ENCODE measurements at regions not wholly inside any gene's neighbourhood (a gene's known extent, or its start where the extent isn't known, plus 50 kb on each side); places are given as distances from the start of the nearest gene placed in this dataset.
"Not testable (repeated sequence)": the region's sequence is repeated elsewhere in the genome, so short reads cannot be mapped to it uniquely, and the experiment has no call there.

GRCh38 chr1:144516172-144516571 is 54.7 kb upstream of the NBPF15 start:
- intact Hi-C loops (cut with micrococcal nuclease; ENCODE audit: unreplicated experiment), result not testable (repeated sequence)

GRCh38 chr1:144516906-144517305 is 55.4 kb upstream of the NBPF15 start:
- H3K4me3 ChIP-seq (ENCODE audit: low read depth, low read length, poor library complexity, severe bottlenecking); H3K36me3 ChIP-seq (ENCODE audit: insufficient read depth, low read length); H3K4me1 ChIP-seq (ENCODE audit: insufficient read depth, low read length, poor library complexity, severe bottlenecking); H3K4me2 ChIP-seq (ENCODE audit: low read length); H2AFZ ChIP-seq (ENCODE audit: low read length); H3K27ac ChIP-seq (ENCODE audit: low read depth, low read length, poor library complexity, severe bottlenecking); intact Hi-C loops (cut with micrococcal nuclease; ENCODE audit: unreplicated experiment); H3K9me3 ChIP-seq (ENCODE audit: low read length); H3K9me2 ChIP-seq (ENCODE audit: insufficient read depth, low read length); DNase-seq (ENCODE audit: low spot score); H3K79me2 ChIP-seq (ENCODE audit: insufficient read depth, low read depth, low read length); CTCF ChIA-PET (ENCODE audit: unreplicated experiment); BruUV-seq (replicated peaks); H4K20me1 ChIP-seq (ENCODE audit: insufficient read depth, low read length): not testable (repeated sequence)
- POLR2A ChIA-PET, result interaction anchor here (0.6 kb wide), 1 partner anchor 34 kb away, joined by 3 read pairs; no protein-coding TSS in a partner anchor

More at GRCh38 chr1:144516172-144516571, 54.7 kb upstream of the NBPF15 start:
- H4K20me1 ChIP-seq (ENCODE audit: insufficient read depth, low read length); CTCF ChIA-PET (ENCODE audit: unreplicated experiment); BruUV-seq (replicated peaks); H2AFZ ChIP-seq (ENCODE audit: low read length); H3K9me2 ChIP-seq (ENCODE audit: insufficient read depth, low read length); H3K4me3 ChIP-seq (ENCODE audit: low read depth, low read length, poor library complexity, severe bottlenecking); POLR2A ChIA-PET; H3K36me3 ChIP-seq (ENCODE audit: insufficient read depth, low read length); H3K27ac ChIP-seq (ENCODE audit: low read depth, low read length, poor library complexity, severe bottlenecking); H3K9me3 ChIP-seq (ENCODE audit: low read length); H3K79me2 ChIP-seq (ENCODE audit: insufficient read depth, low read depth, low read length); H3K4me2 ChIP-seq (ENCODE audit: low read length); H3K4me1 ChIP-seq (ENCODE audit: insufficient read depth, low read length, poor library complexity, severe bottlenecking); DNase-seq (ENCODE audit: low spot score): not testable (repeated sequence)

GRCh38 chr1:144518439-144518838 is 57.0 kb upstream of the NBPF15 start:
- H4K20me1 ChIP-seq (ENCODE audit: insufficient read depth, low read length); H3K4me3 ChIP-seq (ENCODE audit: low read depth, low read length, poor library complexity, severe bottlenecking); H3K27ac ChIP-seq (ENCODE audit: low read depth, low read length, poor library complexity, severe bottlenecking); H3K4me1 ChIP-seq (ENCODE audit: insufficient read depth, low read length, poor library complexity, severe bottlenecking); DNase-seq (ENCODE audit: low spot score); H3K79me2 ChIP-seq (ENCODE audit: insufficient read depth, low read depth, low read length); H3K4me2 ChIP-seq (ENCODE audit: low read length); H3K9me2 ChIP-seq (ENCODE audit: insufficient read depth, low read length); H3K9me3 ChIP-seq (ENCODE audit: low read length); CTCF ChIA-PET (ENCODE audit: unreplicated experiment); intact Hi-C loops (cut with micrococcal nuclease; ENCODE audit: unreplicated experiment); POLR2A ChIA-PET; H3K36me3 ChIP-seq (ENCODE audit: insufficient read depth, low read length); H2AFZ ChIP-seq (ENCODE audit: low read length); BruUV-seq (replicated peaks): not testable (repeated sequence)

- H3K36me3 ChIP-seq (ENCODE audit: insufficient read depth, low read length), result not testable (repeated sequence)
These were observed 58.2 kb upstream of the NBPF15 start for GRCh38 chr1:144519528-144520189.

GRCh38 chr1:144523661-144524407 is 62.4 kb upstream of the NBPF15 start:
- H3K9me3 ChIP-seq (ENCODE audit: low read length); H3K36me3 ChIP-seq (ENCODE audit: insufficient read depth, low read length); H3K79me2 ChIP-seq (ENCODE audit: insufficient read depth, low read depth, low read length); intact Hi-C loops (cut with micrococcal nuclease; ENCODE audit: unreplicated experiment); H4K20me1 ChIP-seq (ENCODE audit: insufficient read depth, low read length); CTCF ChIA-PET (ENCODE audit: unreplicated experiment); H3K4me1 ChIP-seq (ENCODE audit: insufficient read depth, low read length, poor library complexity, severe bottlenecking); H3K9me2 ChIP-seq (ENCODE audit: insufficient read depth, low read length): not testable (repeated sequence)
- peak; percentile 78 for DNase-seq (ENCODE audit: low spot score)
- POLR2A ChIA-PET, result interaction anchor here (0.6 to 1.2 kb wide), 4 partner anchors 22 to 1087 kb away, joined by 4 to 10 read pairs (median 4); no protein-coding TSS in a partner anchor
- H3K27ac ChIP-seq (ENCODE audit: low read depth, low read length, poor library complexity, severe bottlenecking), result peak overlapping the region; percentile 83
- peak overlapping the region; percentile 64 for H3K4me3 ChIP-seq (ENCODE audit: low read depth, low read length, poor library complexity, severe bottlenecking)
- peak overlapping the region; percentile 82 for H2AFZ ChIP-seq (ENCODE audit: low read length)
- TSS peak; percentile 100 for BruUV-seq (replicated peaks)
- peak overlapping the region; percentile 63 for H3K4me2 ChIP-seq (ENCODE audit: low read length)

More at GRCh38 chr1:144519528-144520189, 58.2 kb upstream of the NBPF15 start:
- BruUV-seq (replicated peaks); H3K27ac ChIP-seq (ENCODE audit: low read depth, low read length, poor library complexity, severe bottlenecking); H3K9me2 ChIP-seq (ENCODE audit: insufficient read depth, low read length); intact Hi-C loops (cut with micrococcal nuclease; ENCODE audit: unreplicated experiment); H3K79me2 ChIP-seq (ENCODE audit: insufficient read depth, low read depth, low read length); H2AFZ ChIP-seq (ENCODE audit: low read length); H3K9me3 ChIP-seq (ENCODE audit: low read length); H3K4me3 ChIP-seq (ENCODE audit: low read depth, low read length, poor library complexity, severe bottlenecking); CTCF ChIA-PET (ENCODE audit: unreplicated experiment); H4K20me1 ChIP-seq (ENCODE audit: insufficient read depth, low read length); H3K4me2 ChIP-seq (ENCODE audit: low read length); H3K4me1 ChIP-seq (ENCODE audit: insufficient read depth, low read length, poor library complexity, severe bottlenecking); POLR2A ChIA-PET; DNase-seq (ENCODE audit: low spot score): not testable (repeated sequence)
